HepG2 (cell line): ENCODE measurements at regions not wholly inside any gene's neighbourhood (a gene's known extent, or its start where the extent isn't known, plus 50 kb on each side); places are given as distances from the start of the nearest gene placed in this dataset.

Source experiments
- ATAC-seq: fragments of 200-7000 bp; cut with Tn5 transposase; 3 replicates; pipeline ENCODE4 v1.9.1; 2020; ENCODE audit warnings: mild to moderate bottlenecking, moderate library complexity
- BruUV-seq: library from RNA; stranded (reverse); fragments of 400-500 nt; replicated peaks from 2 replicates; lab custom pipeline; 2021; lab: Mats Ljungman, UMichigan
- CTCF ChIA-PET: fragments of 300-600 bp; formaldehyde crosslinking; extraction: SDS; loops from one replicate; lab custom pipeline; 2021; ENCODE audit warnings: low total read pairs, inconsistent platforms, low intra/inter-chr PET ratio; lab: Yijun Ruan, JAX
- POLR2A ChIA-PET: fragments of 350-600 bp; sonication (Branson Sonifier 250); formaldehyde crosslinking; loops from one replicate; lab custom pipeline; 2020; ENCODE audit warnings: antibody characterized with exemption, inconsistent platforms; lab: Yijun Ruan, JAX
- DNase-seq: peaks from one replicate; pipeline ENCODE4 v3.0.0-alpha.2; 2015; ENCODE audit warnings: low spot score
- FAIRE-seq: peaks from 3 replicates; lab custom pipeline; 2011; peaks lifted over from hg19 to GRCh38; lab: Jason Lieb, UNC
- H2AFZ ChIP-seq: one replicate; pipeline ENCODE4 v1.6.1; 2011; ENCODE audit warnings: low read length, inconsistent platforms
- H3K27ac ChIP-seq: fragments of 300-600 bp; 3 replicates; pipeline ENCODE4 v1.8.0; 2011; ENCODE audit warnings: mixed run types, mild to moderate bottlenecking, mixed read lengths, low read length, inconsistent platforms; ENCODE audit not compliant: insufficient read depth; ENCODE audit errors: extremely low read length
- H3K27me3 ChIP-seq, 2 experiments: fragments of 200-600 bp in 1 of 2; 2 replicates in 1 of 2; 3 replicates in 1 of 2; pipeline versions ENCODE4 v1.6.0 to v1.8.0; 2011; ENCODE audit warnings: low read length in 2 of 2, mild to moderate bottlenecking in 2 of 2, moderate library complexity in 2 of 2, inconsistent platforms in 1 of 2; ENCODE audit not compliant: insufficient read depth in 2 of 2, control insufficient read depth in 1 of 2
- H3K36me3 ChIP-seq, 2 experiments: fragments of 200-600 bp in 1 of 2; replicated peaks in 1 of 2; 2 replicates in 1 of 2; 3 replicates in 1 of 2; pipeline versions ENCODE4 v1.5.1 to v1.8.0; 2011; ENCODE audit warnings: low read length in 2 of 2, inconsistent platforms in 1 of 2; ENCODE audit not compliant: insufficient read depth in 2 of 2, control insufficient read depth in 1 of 2
- H3K4me1 ChIP-seq: 2 replicates; pipeline ENCODE4 v1.5.1; 2012; ENCODE audit warnings: low read length, inconsistent platforms; ENCODE audit not compliant: insufficient read depth
- H3K4me2 ChIP-seq: 2 replicates; pipeline ENCODE4 v1.6.0; 2011; ENCODE audit warnings: low read depth, low read length, inconsistent platforms
- H3K4me3 ChIP-seq, 3 experiments: fragments of 200-600 bp in 1 of 3; sonication (generic), shearing (Covaris generic) in 1 of 3; replicated peaks in 1 of 3; 2 replicates each; pipeline ENCODE4 v1.5.1; 2011 to 2016; ENCODE audit warnings: low read length in 3 of 3, inconsistent platforms in 2 of 3, low read depth in 2 of 3, mild to moderate bottlenecking in 2 of 3, control low read depth in 1 of 3, mixed read lengths in 1 of 3; ENCODE audit not compliant: insufficient read depth in 1 of 3
- H3K79me2 ChIP-seq: one replicate; pipeline ENCODE4 v1.6.1; 2011; ENCODE audit warnings: low read length, inconsistent platforms; ENCODE audit not compliant: insufficient read depth
- H3K9ac ChIP-seq: 2 replicates; pipeline ENCODE4 v1.6.0; 2011; ENCODE audit warnings: mild to moderate bottlenecking, low read depth, low read length, inconsistent platforms; ENCODE audit not compliant: insufficient read depth
- H3K9me3 ChIP-seq: 2 replicates; pipeline ENCODE4 v1.5.1; 2012; ENCODE audit warnings: mild to moderate bottlenecking, low read length
- H4K20me1 ChIP-seq: 2 replicates; pipeline ENCODE4 v1.6.0; 2011; ENCODE audit warnings: inconsistent platforms, mild to moderate bottlenecking, low read length, moderate library complexity; ENCODE audit not compliant: insufficient read depth
- ATF7 ChIP-seq, 2 experiments: fragments of 450-650 bp in 1 of 2; sonication (generic) in 1 of 2; formaldehyde crosslinking in 1 of 2; IDR thresholded peaks; 2 replicates each; pipeline versions ENCODE4 v1.4.0 to v1.6.1; 2016 to 2020; ENCODE audit warnings: antibody characterized with exemption in 1 of 2, mild to moderate bottlenecking in 1 of 2, missing genetic modification reagents in 1 of 2
- BCL3 ChIP-seq: sonication (generic); formaldehyde crosslinking; IDR thresholded peaks from 2 replicates; pipeline ENCODE4 v1.5.1; 2020; ENCODE audit warnings: mild to moderate bottlenecking, missing genetic modification reagents, moderate library complexity
- DNMT3B ChIP-seq: conservative IDR thresholded peaks from 2 replicates; pipeline ENCODE4 v1.6.1; 2016; ENCODE audit warnings: missing biosample characterization, control low read depth
- HOXA9 ChIP-seq: sonication (generic); formaldehyde crosslinking; IDR thresholded peaks from 2 replicates; pipeline ENCODE4 v1.8.1; 2022; ENCODE audit warnings: missing genetic modification reagents, mild to moderate bottlenecking, moderate library complexity, borderline replicate concordance
- MAX ChIP-seq: IDR thresholded peaks from 2 replicates; pipeline ENCODE4 v1.6.1; 2012; ENCODE audit warnings: inconsistent platforms
- NFIC ChIP-seq: IDR thresholded peaks from 2 replicates; pipeline ENCODE4 v1.6.1; 2012; ENCODE audit warnings: mild to moderate bottlenecking, low read length, inconsistent platforms
- PAX8 ChIP-seq: sonication (generic); formaldehyde crosslinking; IDR thresholded peaks from 2 replicates; pipeline ENCODE4 v1.8.0; 2022; ENCODE audit warnings: mild to moderate bottlenecking, missing genetic modification reagents, borderline replicate concordance
- RERE ChIP-seq: IDR thresholded peaks from 2 replicates; pipeline ENCODE4 v1.6.1; 2016; ENCODE audit warnings: low read depth, missing genetic modification reagents, missing compliant biosample characterization
- SP2 ChIP-seq: sonication (generic); formaldehyde crosslinking; IDR thresholded peaks from 2 replicates; pipeline ENCODE4 v1.5.1; 2020; ENCODE audit warnings: mild to moderate bottlenecking, missing genetic modification reagents
- ZNF180 ChIP-seq: sonication (generic); formaldehyde crosslinking; IDR thresholded peaks from 2 replicates; pipeline ENCODE4 v1.4.0; 2020; ENCODE audit warnings: low read depth, missing genetic modification reagents, borderline replicate concordance
- ZNF501 ChIP-seq: sonication (generic); formaldehyde crosslinking; IDR thresholded peaks from 2 replicates; pipeline ENCODE4 v1.5.1; 2020; ENCODE audit warnings: mild to moderate bottlenecking, moderate library complexity, missing genetic modification reagents
- ZNF598 ChIP-seq: sonication (generic); formaldehyde crosslinking; IDR thresholded peaks from 2 replicates; pipeline ENCODE4 v1.5.1; 2020; ENCODE audit warnings: mild to moderate bottlenecking, missing genetic modification reagents, borderline replicate concordance
- WGBS: methylation state at CpG from one replicate; pipeline ENCODE4 v1.1.6; 2017; ENCODE audit warnings: low lambda C conversion rate; 5-methylcytosine and 5-hydroxymethylcytosine counted together
- in situ Hi-C: cut with HindIII; loops from 2 replicates; pipeline ENCODE4 v1.10.0; 2017; ENCODE audit warnings: low pct_unique_long_range_greater_than_20kb; ENCODE audit not compliant: extremely low pct_ligation_motif_present
- intact Hi-C: fragments of 100-400 bp; cut with micrococcal nuclease; formaldehyde crosslinking; loops from one replicate; pipeline ENCODE4 v1.10.0; 2022; ENCODE audit not compliant: unreplicated experiment
- TF ChIP-seq, protein P1 (sequence below): sonication (generic); formaldehyde crosslinking; IDR thresholded peaks from 2 replicates; pipeline ENCODE4 v1.5.1; 2020; ENCODE audit warnings: missing genetic modification reagents, mild to moderate bottlenecking, borderline replicate concordance

- no TSS peak for BruUV-seq
- no peak for FAIRE-seq
- ChIA-PET CTCF (no interaction called here), POLR2A (no interaction called here)
- Histone ChIP-seq H3K4me2 (no peak overlapping the region), H3K36me3 (no peaks in the 10 kb centered on the region), H3K9ac (no peak overlapping the region), H2AFZ (no peak overlapping the region), H3K27ac (no peak overlapping the region), H3K4me1 (peaks cover 36% of the 10 kb centered on the region), H3K27me3 (no peaks in the 10 kb centered on the region), H4K20me1 (no peaks in the 10 kb centered on the region), H3K4me3 (no peak overlapping the region), H3K9me3 (no peaks in the 10 kb centered on the region), H3K79me2 (no peaks in the 10 kb centered on the region)
- no peak for DNase-seq
- no peak for ATAC-seq
- in situ Hi-C loops: no loop called here
- 43% methylated on average over 5 of the region's 5 CpGs for whole genome bisulfite sequencing
- intact Hi-C loops: no loop called here
- TF ChIP-seq SP2: no peak
- TF ChIP-seq ZNF180: no peak
- TF ChIP-seq BCL3 (CRISPR knock-in tag): 0 out of 2 replicates have a peak, but pooled peaks have one; percentile 55
- TF ChIP-seq MAX: peak; percentile 50; the same call in 1 of the 2 replicates
- no peak for TF ChIP-seq PAX8 (CRISPR knock-in tag)
- no peak for TF ChIP-seq RERE (CRISPR knock-in tag)
- no peak for TF ChIP-seq HOXA9
- 0 out of 2 replicates have a peak, but pooled peaks have one; percentile 35 for TF ChIP-seq ZNF598
- peak; percentile 81 for TF ChIP-seq ZNF501 (CRISPR knock-in tag)
- TF ChIP-seq NFIC: no peak
- TF ChIP-seq DNMT3B (CRISPR knock-in tag): no peak
- TF ChIP-seq, protein P1, sequence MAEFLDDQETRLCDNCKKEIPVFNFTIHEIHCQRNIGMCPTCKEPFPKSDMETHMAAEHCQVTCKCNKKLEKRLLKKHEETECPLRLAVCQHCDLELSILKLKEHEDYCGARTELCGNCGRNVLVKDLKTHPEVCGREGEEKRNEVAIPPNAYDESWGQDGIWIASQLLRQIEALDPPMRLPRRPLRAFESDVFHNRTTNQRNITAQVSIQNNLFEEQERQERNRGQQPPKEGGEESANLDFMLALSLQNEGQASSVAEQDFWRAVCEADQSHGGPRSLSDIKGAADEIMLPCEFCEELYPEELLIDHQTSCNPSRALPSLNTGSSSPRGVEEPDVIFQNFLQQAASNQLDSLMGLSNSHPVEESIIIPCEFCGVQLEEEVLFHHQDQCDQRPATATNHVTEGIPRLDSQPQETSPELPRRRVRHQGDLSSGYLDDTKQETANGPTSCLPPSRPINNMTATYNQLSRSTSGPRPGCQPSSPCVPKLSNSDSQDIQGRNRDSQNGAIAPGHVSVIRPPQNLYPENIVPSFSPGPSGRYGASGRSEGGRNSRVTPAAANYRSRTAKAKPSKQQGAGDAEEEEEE (CRISPR knock-in tag): no peak
- no peak for TF ChIP-seq ATF7 (IDR thresholded peaks at IDR 0.05)
- TF ChIP-seq ATF7 (CRISPR knock-in tag; IDR thresholded peaks at IDR 0.05): no peak
These were observed 175.6 kb downstream of the ZFP64 start for GRCh38 chr20:52016022-52016421.
